Hippocampal formation (tissue), 2 donors: ENCODE measurements at regions not wholly inside any gene's neighbourhood (a gene's known extent, or its start where the extent isn't known, plus 50 kb on each side); places are given as distances from the start of the nearest gene placed in this dataset.
A peak's percentile ranks its signal among the peaks of the same experiment; 100 is the strongest.
"Not testable (repeated sequence)": the region's sequence is repeated elsewhere in the genome, so short reads cannot be mapped to it uniquely, and the experiment has no call there.

Source experiments
- DNase-seq, 2 donors: peaks; one replicate each; lab custom pipeline; 2025; lab: John Stamatoyannopoulos, UW

DNA sequence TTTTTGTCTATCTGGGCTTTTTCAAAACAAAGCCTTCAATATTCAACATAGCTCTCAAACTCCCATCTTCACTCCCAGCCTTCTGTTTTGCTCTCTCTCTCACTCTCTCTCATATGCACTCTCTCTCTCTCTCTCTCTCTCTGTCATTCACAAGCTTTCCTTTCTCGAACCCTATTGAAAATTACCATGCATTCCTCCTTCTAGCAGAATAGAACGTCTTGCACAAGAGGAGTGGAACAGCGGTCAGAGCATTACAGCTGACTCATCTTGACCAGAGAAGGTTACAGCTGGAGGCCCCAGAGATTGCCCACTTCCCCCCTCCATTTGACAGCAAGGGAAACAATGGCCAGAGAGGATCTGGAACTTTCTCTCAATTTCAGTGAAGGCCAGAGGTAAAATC, 51.0 kb upstream of the LIFR start:
- DNase-seq: no peak

DNA sequence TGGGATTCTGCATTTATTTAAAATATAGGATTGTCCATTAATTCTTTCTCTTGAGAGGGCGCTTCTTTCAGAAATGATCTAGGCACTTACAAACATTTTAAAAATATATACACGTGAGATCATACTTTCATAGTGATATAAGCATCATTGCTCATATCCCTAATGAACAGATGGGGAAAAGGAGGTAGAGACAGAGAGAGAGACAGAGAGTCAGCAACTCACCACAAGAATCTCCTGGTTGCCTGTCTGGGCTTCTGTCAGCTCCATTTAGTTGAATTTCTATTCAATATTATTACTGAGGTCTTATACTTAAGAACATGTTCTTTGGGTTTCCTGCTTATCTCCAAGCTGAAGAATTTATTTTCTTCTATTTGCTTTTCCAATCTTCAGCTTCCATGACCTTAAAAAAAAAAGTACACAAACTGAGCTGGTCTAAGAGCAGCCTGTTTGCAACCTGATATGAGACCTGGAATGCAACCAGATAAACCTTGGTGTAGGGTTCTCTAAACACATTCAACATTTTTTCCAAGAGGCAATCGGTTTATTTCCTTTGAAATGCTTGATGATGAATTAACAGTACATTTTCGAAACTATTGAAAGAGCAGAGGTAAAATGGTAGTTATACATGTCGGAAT, 51.6 kb upstream of the LIFR start:
- DNase-seq: no peak

DNA sequence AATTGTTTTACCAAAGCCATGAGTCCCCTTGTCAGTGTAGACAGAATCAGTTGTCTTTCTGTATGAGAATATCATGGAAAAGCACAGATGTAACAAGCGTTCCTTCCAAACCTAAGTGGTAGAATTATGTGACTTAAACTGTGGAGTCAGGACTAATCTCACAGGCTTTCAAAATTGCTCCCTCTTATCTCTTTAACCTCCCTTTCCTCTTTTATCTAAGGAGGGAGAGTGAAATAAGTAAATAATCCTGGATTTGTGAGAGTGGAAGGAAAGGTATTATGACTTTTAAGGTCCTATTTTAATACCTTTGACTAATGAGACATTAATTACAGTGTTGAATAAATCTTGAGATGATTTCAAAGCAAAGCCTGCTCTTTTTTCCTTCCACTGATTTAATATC, 52.4 kb upstream of the LIFR start:
- DNase-seq: no peak

DNA sequence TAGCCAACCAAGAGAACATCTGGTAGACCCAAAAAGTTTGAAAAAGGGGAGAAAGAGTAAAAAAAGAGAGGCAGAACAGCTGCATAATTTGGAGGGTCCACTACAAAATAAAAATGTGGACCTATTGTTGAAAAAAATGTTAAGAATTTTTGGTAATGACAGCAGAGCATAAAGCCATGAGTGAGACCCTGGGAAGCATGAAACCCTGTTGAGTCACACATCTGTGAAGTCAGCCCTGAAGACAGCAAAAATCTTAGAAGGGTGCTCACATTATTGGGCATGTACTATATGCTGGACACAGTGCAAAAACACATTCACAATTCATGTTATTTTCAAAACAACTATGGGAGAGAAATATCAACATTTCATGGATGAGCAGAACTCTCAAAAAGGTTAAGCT, 56.4 kb upstream of the LIFR start:
- no peak for DNase-seq

DNA sequence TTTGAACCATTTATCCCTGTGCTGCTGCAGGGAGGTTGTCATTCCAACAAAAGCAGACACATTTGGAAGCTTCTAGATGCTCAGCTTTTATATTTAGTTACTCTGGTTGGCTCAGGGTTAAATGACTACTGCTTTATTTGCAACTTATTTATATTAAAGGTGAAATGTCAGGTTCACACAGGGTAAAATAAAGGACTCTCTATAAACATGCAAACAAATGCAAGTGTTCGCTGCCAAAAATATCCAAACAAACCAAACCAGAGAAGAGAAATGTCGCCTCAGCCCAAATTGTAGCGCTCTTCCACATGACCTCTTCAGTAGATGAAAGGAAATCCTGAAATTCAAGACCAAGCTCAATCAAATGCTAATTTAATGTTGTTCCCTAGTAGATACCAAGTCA, 57.0 kb upstream of the LIFR start:
- no peak for DNase-seq

DNA sequence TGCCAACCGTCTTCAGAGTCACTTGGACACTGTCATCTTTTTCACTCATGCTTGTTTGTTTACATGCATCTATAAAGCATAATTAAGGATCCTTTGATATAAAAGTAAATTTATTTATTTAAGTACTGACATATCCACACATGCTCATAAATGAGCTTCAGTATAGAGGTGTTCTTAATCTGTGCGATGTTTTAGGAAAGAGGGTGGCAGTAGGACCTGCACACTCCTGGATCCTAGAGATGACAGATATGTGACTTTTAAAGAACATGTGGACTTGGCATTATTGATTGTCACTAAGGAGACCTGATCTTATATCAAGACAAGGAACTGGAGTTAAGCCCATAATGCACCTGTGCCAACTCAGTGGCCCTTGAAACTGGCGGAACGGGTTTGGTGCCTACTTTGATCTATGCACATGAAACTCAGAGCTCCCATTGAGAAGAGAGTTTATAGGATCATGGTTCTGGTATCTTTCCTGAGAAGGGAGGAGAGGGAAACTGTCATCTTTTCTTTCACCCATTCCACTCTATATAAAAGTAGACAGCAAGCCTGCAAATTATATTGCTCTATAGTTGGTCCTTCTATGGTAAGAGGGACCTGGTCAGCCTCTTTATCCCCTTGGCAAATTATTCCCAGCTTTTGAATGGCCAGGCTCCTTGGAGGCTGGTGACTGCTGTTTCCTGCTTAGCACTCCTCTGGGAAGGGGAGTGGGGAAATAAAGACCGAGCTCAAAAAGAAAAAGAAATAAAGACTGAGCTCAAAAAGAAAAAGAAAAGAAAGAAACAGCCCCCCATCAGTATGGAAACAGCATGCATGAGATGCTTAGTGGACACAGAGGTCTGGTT, 57.8 kb upstream of the LIFR start:
- DNase-seq: no peak

DNA sequence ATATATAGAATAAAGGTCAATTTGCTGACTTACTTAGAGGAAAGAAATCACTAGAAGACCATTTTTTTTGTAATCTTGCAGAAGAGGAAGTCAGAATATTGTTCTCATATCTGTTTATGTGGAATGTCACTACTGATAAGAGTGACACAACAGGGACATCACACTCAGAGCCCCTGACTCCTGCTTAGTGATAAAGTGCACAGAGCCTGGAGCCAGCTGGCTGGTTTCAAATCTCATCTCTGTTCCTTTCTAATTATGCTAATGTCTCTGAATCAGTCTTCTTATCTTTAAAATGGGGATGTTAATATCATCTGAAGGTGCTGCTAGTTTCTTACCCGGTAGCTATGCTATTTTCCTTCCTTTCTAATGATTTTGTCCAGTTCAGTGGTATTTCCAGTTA, 58.6 kb upstream of the LIFR start:
- DNase-seq: no peak

DNA sequence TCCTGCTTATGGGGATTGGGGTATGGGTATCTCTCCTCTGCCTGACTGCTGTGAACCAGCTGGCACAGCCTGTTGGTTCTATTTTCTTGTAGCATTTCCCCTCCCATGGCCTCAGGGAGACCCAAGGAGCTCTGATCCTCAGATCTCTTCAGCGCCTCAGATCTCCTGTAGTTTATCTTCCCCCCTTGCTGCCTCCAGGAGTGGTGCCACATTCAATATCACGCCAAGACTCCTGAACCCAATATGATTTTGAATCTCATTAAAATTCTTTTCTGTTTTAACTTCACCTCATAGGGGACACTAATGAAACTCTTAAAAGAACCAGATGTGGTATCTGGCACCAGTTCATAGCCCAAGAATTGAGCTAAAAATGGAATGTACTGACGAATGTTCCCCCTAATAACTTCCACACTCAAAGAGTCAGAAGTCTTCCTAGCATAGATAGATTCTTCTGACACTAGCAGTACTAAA, 59.6 kb upstream of the LIFR start:
- no peak for DNase-seq

DNA sequence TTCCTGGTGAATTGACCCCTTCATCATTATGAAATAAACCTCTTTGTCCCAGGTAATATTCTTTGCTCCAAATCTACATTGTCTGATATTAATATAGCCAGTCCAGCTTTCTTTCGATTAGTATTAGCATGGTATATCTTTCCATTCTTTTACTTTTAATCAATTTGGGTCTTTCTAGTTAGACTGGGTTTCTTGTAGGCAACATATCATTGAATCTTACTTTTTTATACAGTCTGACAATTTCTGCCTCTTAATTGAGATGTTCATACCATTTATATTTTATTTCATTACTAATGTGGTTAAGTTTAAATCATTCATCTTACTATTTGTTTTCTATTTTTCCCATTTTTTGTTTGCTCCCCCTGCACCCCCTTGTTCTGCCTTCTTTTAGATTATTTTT, 61.7 kb upstream of the LIFR start:
- no peak for DNase-seq

DNA sequence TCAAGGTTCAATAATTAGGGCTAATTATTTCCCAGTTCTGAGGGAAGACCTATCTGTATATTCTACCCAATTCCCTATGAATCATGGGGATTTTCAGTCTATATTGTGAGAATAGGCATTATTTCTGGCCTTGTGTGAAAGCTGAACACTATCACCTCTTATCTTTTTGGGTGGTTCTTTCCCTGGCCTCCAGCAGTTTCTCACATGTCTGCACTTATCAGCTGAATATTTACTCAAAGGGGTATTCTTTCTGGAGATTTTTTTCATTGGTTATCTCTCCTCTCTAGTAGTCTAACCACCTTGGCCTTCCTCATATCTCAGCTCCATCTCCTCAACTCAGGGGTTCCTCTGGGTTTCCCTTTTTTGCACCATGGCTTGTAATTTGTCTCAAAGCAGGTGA, 64.9 kb upstream of the LIFR start:
- DNase-seq: no peak

DNA sequence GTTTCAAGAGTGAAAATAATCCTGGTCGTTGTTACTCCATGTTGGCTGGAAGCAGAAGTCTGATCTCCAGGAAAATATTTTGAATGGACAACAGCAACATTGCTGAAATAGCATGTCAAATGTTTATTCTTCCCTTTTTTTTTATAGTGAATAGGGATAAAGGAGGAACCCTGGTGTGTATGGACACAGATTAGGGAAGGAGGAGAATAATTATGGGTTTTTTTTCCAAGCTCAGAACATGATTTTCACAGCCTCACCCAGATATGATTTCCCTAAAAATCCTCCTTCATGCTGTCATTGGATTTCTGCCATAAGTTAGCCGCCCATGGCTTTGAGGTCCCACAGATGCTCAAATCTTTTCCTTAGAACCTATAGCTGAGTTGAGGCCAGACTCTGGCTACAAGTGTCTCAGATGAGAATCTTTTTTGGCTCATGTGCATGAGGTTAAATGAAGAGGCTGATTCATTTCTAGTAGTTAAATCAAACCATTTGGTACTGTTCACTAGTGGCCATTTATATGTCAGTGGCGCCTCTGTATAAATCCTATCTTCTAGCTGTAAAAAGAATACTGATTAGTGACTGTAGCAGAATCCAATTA, 65.5 kb upstream of the LIFR start:
- DNase-seq: no peak

DNA sequence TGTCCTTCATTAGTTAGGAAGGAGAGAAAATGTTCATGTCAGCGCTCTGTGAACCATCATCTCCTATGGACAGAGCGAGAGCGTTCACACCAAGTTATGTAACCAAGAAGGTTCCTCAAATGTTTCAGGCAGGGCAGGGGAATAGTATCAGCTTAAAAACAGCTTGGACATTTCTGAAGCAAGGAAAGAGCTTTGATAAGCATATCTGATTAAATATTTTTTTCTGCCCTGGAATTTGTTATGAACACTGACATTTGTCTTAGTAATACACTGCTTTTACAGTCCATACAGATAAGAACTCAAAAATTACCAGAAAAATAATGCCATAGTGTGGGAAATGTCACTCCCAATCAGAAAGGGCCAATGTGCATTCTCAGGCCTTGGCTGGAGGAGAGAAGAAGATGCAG, 66.3 kb upstream of the LIFR start:
- DNase-seq: no peak

DNA sequence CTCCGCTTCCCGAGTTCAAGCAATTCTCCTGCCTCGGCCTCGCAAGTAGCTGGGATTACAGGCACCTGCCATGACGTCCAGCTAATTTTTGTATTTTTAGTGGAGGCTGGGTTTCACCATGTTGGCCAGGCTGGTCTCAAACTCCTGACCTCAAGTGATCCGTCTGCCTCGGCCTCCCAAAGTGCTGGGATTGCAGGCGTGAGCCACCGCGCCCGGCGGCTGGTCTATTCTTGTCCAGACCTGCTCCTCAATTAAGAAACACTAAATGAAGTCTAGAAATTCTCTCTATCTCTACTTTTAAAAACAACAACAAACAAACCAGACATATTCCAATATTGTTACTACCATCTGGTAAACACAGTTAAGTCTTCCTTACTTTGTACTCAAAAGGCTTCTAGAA, 68.1 kb upstream of the LIFR start:
- DNase-seq: not testable (repeated sequence)

DNA sequence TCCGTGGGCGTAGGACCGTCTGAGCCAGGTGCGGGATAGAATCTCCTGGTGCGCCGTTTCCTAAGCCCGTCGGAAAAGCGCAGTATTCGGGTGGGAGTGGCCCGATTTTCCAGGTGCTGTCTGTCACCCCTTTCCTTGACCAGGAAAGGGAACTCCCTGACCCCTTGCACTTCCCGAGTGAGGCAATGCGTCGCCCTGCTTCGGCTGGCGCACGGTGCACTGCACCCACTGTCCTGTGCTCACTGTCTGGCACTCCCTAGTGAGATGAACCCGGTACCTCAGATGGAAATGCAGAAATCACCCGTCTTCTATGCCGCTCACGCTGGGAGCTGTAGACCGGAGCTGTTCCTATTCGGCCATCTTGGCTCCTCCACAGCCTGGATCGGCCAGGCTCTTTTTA, 74.9 kb upstream of the LIFR start:
- DNase-seq: not testable (repeated sequence)

DNA sequence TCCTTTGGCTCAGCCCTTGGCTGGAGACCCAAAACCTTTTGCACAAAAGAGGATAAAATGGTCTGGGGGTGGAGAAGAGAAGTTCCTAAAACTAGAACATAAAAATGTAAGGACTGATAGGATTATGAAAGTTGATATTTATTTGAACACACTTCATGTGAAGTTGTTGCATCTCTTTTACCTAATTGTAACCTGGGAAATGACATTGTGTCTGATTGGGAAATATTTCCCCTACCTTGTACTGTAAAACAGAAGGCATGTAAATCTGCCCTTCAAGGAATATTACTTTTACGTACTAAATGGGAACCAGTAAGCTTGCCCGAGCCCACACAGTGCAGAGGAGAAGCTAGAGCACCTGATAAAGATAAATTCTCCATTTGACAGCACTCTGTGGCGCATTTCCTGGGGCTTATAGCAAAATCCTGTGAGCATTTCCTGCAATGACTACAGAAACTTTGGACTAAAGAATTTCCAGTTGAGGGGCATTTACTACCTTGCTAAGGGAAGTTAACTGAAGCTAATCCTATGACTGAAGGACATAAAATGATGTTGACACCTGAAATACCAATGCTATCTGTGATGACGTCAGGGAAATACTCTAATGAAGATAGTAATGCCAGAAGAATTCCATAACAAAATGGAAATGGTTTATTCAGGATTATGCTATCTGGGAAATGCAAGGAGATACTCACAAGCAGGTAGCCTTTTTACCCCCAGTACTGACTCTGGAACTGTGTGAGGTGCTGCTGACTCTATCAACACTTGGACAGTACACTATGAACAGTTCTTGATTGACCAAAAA, 78.3 kb upstream of the LIFR start:
- DNase-seq: no peak

DNA sequence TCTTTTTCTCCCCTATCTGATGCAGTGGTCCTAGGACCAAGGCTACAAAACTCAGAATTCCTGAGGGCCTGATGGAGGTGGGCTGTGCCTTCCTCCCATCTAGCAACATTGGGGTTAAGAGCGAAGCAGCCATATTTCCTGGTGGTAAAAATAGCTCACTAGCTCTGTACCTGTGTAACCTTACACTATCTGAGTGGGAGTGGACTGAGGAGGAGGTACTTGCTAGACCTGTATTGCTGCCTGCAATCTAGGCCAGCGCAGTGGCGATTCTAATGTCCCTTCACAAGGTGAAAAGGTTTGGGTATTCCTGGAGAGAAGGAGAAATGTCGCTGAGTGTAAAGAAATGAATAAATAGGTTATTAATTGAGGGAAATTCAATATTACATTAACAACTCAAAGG, 80.2 kb upstream of the LIFR start:
- no peak for DNase-seq

DNA sequence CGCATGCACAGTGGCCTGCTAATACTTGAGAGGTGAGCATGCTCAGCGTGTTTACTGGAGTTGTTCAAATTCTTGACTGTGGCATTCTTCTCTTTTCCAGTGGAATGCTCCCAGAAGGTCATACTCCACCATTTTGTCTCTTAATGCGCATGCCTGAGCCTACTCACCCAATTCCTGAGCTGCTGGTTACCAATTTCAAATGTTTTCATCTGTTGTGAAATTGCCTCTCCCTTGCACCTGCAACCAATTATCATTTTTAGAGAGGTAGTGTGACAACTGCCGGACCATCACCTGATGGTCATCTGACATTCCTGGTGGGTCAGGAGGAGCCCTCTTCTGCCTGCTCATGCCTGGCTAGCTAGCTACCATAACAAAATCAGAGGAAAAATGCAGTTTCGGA, 82.2 kb upstream of the LIFR start:
- DNase-seq: no peak

DNA sequence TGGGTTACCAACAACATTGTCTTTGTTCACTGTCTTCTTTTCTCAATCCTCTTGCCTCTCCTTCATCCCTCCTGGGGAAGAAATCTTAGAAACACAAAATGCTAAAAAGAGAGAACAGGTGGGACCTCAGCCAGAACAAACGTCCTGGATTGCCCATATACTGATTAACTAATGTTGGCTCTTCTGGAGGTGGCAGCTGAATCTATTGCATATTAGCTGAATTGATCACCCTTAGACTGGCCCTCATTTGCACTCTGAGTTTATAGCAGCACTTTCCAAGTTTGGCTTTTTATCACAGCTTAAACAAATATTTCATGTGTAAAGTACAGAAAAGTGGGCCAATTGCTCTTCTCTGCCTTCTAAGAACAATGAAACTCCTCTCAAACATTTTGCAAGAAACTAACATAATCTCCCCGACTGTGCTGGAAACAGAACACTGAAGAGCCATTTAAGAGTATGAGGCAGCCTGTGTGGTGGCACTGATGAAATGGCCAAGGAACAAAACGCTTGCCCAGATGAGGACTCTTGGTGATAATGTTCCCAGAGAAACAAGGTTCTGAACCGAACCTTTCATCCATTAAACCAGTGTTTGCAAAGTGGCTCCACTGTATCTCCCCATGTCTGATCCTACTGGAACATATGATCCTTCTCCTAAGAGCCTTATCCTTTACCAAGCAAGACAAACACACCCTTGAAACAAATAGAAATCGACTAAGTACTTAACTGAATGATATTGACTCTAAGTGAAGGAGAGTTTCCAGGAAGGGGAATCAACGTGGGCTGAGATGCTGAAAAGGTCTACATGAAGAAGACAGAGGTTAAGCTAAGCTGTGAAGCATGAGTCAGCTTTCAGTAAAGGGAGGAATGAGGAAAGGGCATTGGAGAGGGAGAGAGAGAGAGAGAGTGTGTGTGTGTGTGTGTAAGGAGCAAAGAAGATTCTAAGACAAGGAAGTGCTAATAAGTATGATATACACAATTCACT, 83.2 kb upstream of the LIFR start:
- DNase-seq: no peak

DNA sequence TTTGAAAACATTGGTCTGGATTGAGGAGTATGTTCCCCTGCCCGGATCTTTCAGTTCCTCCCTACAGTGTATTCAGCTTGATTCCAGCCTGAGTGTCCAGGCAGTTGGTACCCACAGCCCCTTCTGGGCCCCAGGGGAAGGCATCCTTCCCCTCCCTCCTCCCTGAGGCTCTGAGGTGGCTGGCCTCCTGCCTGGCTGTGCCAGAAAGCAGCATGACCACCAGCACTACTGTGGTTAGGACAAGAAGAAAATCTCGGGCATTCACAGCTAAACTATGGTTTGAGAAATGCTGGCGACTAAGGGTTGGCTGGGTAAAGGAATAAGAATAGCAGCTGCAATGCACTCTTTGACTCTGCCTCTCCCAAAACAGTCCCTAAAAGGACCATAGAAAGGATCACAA, 84.6 kb upstream of the LIFR start:
- DNase-seq: no peak

DNA sequence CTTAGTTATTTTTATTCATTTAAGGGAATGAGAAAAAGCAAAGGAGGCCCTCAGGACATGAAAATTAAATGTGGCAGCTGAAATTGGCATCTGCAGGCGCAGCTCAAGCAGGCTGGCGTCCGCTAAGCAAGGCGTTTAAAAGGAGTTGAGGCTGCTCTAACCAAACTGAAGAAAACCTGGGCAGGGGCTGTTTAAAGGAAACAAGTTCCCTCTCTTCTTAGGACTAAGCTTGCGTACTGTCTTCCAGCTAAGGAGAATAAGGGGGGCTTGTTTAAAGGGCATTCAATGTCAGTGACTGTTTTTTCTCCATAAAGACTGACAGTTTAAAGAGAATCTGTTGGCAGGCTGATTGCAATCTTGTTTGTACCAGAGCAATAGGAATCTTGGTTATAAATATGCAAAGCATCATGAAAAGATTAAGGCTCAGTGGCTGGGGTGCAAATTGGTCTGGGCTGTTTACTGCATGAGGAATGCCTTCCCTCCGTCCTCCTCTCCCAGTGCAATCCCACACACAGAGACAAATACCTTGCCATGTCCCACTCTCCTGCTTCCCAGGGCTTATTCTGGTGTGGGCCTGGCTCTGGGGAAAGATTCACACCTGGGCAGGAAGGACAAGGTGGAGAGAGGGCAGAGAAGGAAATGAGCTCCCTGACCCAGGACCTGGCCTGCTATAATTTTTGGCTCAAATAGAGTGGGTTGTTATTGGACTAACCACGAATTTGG, 85.9 kb upstream of the LIFR start:
- peak in 1 of 2 donors; percentile 61 for DNase-seq

DNA sequence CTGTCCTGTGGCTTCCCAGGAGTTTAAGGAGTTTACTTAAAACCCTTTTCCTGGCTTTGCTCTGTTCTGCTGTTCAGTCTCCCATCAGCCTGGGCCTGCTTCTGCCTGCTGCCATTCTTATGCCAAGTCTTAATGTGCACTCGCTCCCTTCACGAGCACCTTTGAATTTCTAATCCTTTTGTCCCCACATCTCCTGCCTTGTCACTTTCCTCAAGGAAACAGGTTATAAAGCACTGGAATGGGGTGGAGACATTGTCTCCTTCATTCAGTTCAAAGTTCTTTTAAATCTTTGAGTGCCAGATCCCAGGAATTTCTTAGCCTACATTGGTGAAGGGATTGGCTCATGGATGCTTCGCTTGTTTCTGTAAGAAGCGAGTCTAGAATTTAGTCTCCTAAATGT, 87.2 kb upstream of the LIFR start:
- DNase-seq: no peak
